Natural killer cell (primary cell): ENCODE measurements at regions not wholly inside any gene's neighbourhood (a gene's known extent, or its start where the extent isn't known, plus 50 kb on each side); places are given as distances from the start of the nearest gene placed in this dataset.

Experiments
- ATAC-seq, 3 donors: fragments of 150-1000 bp in 2 of 3; fragments of 200-7000 bp in 1 of 3; cut with Tn5 transposase; 1 replicate in 1 of 3; 2 replicates in 2 of 3; pipeline ENCODE4 v1.10.0; 2021; ENCODE audit warnings: mild to moderate bottlenecking in 2 of 3, moderate library complexity in 2 of 3
- DNase-seq, 2 donors: peaks; one replicate each; pipeline versions ENCODE4 v3.0.0 to v3.0.0-alpha.2; 2013 to 2021; ENCODE audit warnings: mixed read lengths in 1 of 2
- H3K27ac ChIP-seq: one replicate; pipeline ENCODE4 v1.5.1; 2013; ENCODE audit warnings: mild to moderate bottlenecking, low read length
- H3K27me3 ChIP-seq: one replicate; pipeline ENCODE4 v1.6.1; 2013; ENCODE audit warnings: low read length; ENCODE audit not compliant: control insufficient read depth, insufficient read depth
- H3K36me3 ChIP-seq: one replicate; pipeline ENCODE4 v1.6.1; 2013; ENCODE audit warnings: low read length; ENCODE audit not compliant: control insufficient read depth, insufficient read depth
- H3K4me1 ChIP-seq: one replicate; pipeline ENCODE4 v1.6.1; 2013; ENCODE audit warnings: low read length; ENCODE audit not compliant: control insufficient read depth, insufficient read depth
- H3K4me3 ChIP-seq: one replicate; pipeline ENCODE4 v1.5.1; 2013; ENCODE audit warnings: low read length
- H3K9me3 ChIP-seq: one replicate; pipeline ENCODE4 v1.6.1; 2013; ENCODE audit warnings: low read length; ENCODE audit not compliant: control insufficient read depth, insufficient read depth
- H3K27ac Mint-ChIP-seq, 2 donors: one replicate each; pipeline ENCODE4 v1.8.0; 2022; ENCODE audit warnings: mild to moderate bottlenecking in 2 of 2, mixed read lengths in 2 of 2, moderate library complexity in 1 of 2
- H3K27me3 Mint-ChIP-seq, 2 donors: one replicate each; pipeline ENCODE4 v1.8.0; 2022; ENCODE audit warnings: low read depth in 2 of 2, mixed read lengths in 2 of 2
- H3K36me3 Mint-ChIP-seq: one replicate; pipeline ENCODE4 v1.8.0; 2022; ENCODE audit warnings: mixed read lengths
- H3K4me1 Mint-ChIP-seq, 2 donors: one replicate each; pipeline ENCODE4 v1.8.0; 2022; ENCODE audit warnings: mixed read lengths in 2 of 2
- H3K4me3 Mint-ChIP-seq: one replicate; pipeline ENCODE4 v1.8.0; 2022; ENCODE audit warnings: mild to moderate bottlenecking, moderate library complexity, mixed read lengths
- H3K9me3 Mint-ChIP-seq, 2 donors: one replicate each; pipeline ENCODE4 v1.8.0; 2022; ENCODE audit warnings: mixed read lengths in 2 of 2
- WGBS: methylation state at CpG from one replicate; pipeline ENCODE4 v1.1.7; 2013; ENCODE audit warnings: missing lambda C conversion rate; ENCODE audit not compliant: insufficient coverage; 5-methylcytosine and 5-hydroxymethylcytosine counted together
- intact Hi-C: fragments of 100-400 bp; cut with micrococcal nuclease; formaldehyde crosslinking; loops from one replicate; pipeline ENCODE4 v1.14.2; 2022
- TF ChIP-seq, protein P1 (sequence below): fragments of 200-600 bp; IDR thresholded peaks from one replicate; pipeline ENCODE4 v1.8.0; 2022; ENCODE audit warnings: antibody characterized with exemption

DNA sequence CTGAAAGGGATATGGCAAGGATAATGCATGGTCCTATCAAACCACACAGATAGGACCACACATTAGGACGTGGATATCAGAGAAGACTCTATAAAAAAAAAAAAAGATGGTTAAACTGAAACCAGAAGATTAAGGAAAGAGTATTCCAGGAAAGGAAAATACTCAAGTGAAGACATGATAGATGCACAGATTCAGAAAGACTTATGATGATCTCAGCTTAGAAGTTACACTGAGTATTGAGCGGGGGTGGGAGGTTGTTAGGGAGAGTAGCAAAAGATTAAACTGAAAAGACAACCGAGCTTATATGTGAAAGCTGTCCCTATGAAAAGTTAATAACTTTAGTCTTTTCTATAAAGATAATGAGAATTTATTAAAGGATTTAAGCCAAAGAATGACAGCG is 211.0 kb upstream of the EMCN start:
- Mint-ChIP-seq H3K27ac (no peak overlapping the region), H3K9me3 (peaks cover 2% of the 10 kb centered on the region in 2 donors), H3K4me3 (no peak overlapping the region), H3K27me3 (peaks cover 0 to 7% of the 10 kb centered on the region in 2 donors), H3K4me1 (no peaks in the 10 kb centered on the region), H3K36me3 (no peaks in the 10 kb centered on the region)
- H3K27ac ChIP-seq: no peak overlapping the region
- no peaks in the 10 kb centered on the region for H3K27me3 ChIP-seq
- intact Hi-C loops: no loop called here
- DNase-seq (no peak), ATAC-seq (no peak)
- H3K9me3 ChIP-seq: no peaks in the 10 kb centered on the region
- H3K36me3 ChIP-seq: no peaks in the 10 kb centered on the region
- H3K4me1 ChIP-seq: no peaks in the 10 kb centered on the region
- no peak overlapping the region for H3K4me3 ChIP-seq
- TF ChIP-seq, protein P1, sequence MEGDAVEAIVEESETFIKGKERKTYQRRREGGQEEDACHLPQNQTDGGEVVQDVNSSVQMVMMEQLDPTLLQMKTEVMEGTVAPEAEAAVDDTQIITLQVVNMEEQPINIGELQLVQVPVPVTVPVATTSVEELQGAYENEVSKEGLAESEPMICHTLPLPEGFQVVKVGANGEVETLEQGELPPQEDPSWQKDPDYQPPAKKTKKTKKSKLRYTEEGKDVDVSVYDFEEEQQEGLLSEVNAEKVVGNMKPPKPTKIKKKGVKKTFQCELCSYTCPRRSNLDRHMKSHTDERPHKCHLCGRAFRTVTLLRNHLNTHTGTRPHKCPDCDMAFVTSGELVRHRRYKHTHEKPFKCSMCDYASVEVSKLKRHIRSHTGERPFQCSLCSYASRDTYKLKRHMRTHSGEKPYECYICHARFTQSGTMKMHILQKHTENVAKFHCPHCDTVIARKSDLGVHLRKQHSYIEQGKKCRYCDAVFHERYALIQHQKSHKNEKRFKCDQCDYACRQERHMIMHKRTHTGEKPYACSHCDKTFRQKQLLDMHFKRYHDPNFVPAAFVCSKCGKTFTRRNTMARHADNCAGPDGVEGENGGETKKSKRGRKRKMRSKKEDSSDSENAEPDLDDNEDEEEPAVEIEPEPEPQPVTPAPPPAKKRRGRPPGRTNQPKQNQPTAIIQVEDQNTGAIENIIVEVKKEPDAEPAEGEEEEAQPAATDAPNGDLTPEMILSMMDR: no peak
- 97% methylated on average over 4 of the region's 4 CpGs for whole genome bisulfite sequencing

DNA sequence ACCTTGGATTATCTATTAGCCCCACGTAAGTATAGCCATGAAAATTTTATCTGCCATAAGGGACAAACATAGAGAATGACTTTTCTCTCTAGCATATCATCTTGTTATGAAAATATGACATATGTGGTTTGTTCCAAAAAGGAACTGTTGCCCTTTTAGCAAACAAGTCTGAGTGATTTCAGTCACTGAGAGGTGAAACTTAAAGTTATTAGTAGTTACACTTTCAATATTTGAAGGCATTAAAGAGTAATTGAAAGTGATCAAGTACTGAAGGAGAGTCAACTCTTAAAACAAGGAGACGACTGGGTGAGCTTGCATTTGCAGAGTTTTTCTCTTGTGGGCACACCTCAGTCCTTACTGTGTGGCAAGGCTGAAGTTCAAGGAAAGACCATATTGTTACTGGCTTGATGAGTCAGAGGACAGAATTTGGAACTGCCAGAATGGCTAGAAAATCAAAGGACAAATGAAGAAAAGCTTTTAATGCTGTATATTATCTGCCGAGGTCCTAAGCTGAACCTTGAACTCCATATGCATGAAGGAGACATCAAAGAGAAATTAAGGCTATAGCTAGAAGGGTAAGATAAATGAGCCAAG is 205.1 kb upstream of the EMCN start:
- Histone ChIP-seq H3K4me3 (no peak overlapping the region), H3K4me1 (no peaks in the 10 kb centered on the region), H3K27ac (no peak overlapping the region), H3K36me3 (no peaks in the 10 kb centered on the region), H3K9me3 (no peaks in the 10 kb centered on the region), H3K27me3 (no peaks in the 10 kb centered on the region)
- WGBS: 79% methylated on average over 3 of the region's 3 CpGs
- DNase-seq (no peak), ATAC-seq (no peak)
- Mint-ChIP-seq H3K4me1 (no peaks in the 10 kb centered on the region), H3K9me3 (peaks cover 0 to 6% of the 10 kb centered on the region in 2 donors), H3K27ac (no peak overlapping the region), H3K36me3 (no peaks in the 10 kb centered on the region), H3K27me3 (peaks cover 0 to 5% of the 10 kb centered on the region in 2 donors), H3K4me3 (no peak overlapping the region)
- intact Hi-C loops: no loop called here
- TF ChIP-seq, protein P1: no peak

DNA sequence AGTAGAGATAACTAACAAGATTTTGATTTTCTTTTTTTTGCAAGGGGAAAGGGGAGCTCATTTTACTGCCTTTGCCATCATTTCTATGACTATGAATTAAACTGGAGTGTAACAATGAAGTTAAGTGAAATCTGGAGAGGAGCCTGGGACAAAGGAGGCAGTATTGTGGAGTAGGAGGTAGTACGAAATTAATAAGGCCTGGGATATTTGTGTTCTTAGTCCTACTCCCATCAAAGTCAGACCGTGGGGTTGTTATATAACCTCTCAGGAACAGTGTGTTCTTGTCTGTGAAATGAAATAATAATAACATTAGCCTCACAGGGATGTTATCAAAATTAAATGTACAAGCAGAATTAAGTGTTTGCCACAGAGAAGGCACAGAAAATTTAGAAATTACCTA is 204.3 kb upstream of the EMCN start:
- intact Hi-C loops: no loop called here

More for the DNA sequence above, 204.3 kb upstream of the EMCN start:
- Mint-ChIP-seq H3K9me3 (peaks cover 0 to 6% of the 10 kb centered on the region in 2 donors), H3K36me3 (no peaks in the 10 kb centered on the region), H3K27me3 (peaks cover 0 to 5% of the 10 kb centered on the region in 2 donors), H3K4me3 (no peak overlapping the region), H3K27ac (no peak overlapping the region), H3K4me1 (no peaks in the 10 kb centered on the region)
- Histone ChIP-seq H3K4me3 (no peak overlapping the region), H3K4me1 (no peaks in the 10 kb centered on the region), H3K9me3 (no peaks in the 10 kb centered on the region), H3K27me3 (no peaks in the 10 kb centered on the region), H3K27ac (no peak overlapping the region), H3K36me3 (no peaks in the 10 kb centered on the region)
- DNase-seq (no peak), ATAC-seq (no peak)
- TF ChIP-seq, protein P1: no peak
- WGBS: 83% methylated on average over 1 of the region's 2 CpGs
